Neutrophil (primary cell): ENCODE measurements at regions not wholly inside any gene's neighbourhood (a gene's known extent, or its start where the extent isn't known, plus 50 kb on each side); places are given as distances from the start of the nearest gene placed in this dataset.

Source experiments
- H3K27ac ChIP-seq: fragments of 200-600 bp; sonication (generic); 2 replicates; pipeline ENCODE4 v1.5.1; 2016; ENCODE audit warnings: mild to moderate bottlenecking, moderate library complexity
- H3K27me3 ChIP-seq: fragments of 200-600 bp; sonication (generic); 2 replicates; pipeline ENCODE4 v1.6.0; 2016; ENCODE audit warnings: mild to moderate bottlenecking
- H3K36me3 ChIP-seq: fragments of 200-600 bp; sonication (generic); 2 replicates; pipeline ENCODE4 v1.5.1; 2017
- H3K4me1 ChIP-seq, 2 experiments: fragments of 200-600 bp in 1 of 2; sonication (generic) in 1 of 2; 1 replicate in 1 of 2; 2 replicates in 1 of 2; pipeline versions ENCODE4 v1.5.1 to v1.6.1; 2013 to 2016; ENCODE audit warnings: low read depth in 1 of 2, low read length in 1 of 2, mild to moderate bottlenecking in 1 of 2, moderate library complexity in 1 of 2; ENCODE audit not compliant: control insufficient read depth in 1 of 2, insufficient read depth in 1 of 2
- H3K4me3 ChIP-seq, 2 experiments: fragments of 200-600 bp in 1 of 2; sonication (generic) in 1 of 2; 1 replicate in 1 of 2; 2 replicates in 1 of 2; pipeline ENCODE4 v1.5.1; 2013 to 2016; ENCODE audit warnings: low read depth in 1 of 2, low read length in 1 of 2, mild to moderate bottlenecking in 1 of 2, moderate library complexity in 1 of 2
- H3K9me3 ChIP-seq: fragments of 200-600 bp; sonication (generic); 2 replicates; pipeline ENCODE4 v1.5.1; 2016
- CTCF ChIP-seq: fragments of 200-600 bp; sonication (generic); IDR thresholded peaks from 2 replicates; pipeline ENCODE4 v1.5.1; 2016; ENCODE audit warnings: antibody characterized with exemption

DNA sequence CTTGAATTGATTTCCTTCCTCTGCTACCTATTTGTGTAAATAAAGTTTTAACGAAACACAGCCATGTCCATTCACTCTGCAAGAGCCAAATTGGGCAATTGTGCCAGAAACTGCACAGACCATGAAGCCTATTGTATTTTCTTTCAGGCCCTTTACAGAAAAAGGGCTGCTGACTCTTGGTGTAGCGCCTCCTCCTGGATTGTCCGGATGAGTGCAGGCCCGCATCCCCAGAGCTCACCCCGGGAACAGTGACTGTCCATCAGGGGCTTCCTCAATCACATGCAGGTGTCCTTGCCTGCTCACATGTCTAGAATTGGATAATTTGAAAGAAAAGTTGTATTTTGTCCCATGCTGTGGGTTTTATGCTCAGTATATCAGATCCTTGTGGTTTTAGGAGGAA lies 1282.2 kb downstream of the AACS start:
- no peak for TF ChIP-seq CTCF
- Histone ChIP-seq H3K27me3 (no peaks in the 10 kb centered on the region), H3K9me3 (no peaks in the 10 kb centered on the region), H3K4me3 (no peak overlapping the region), H3K27ac (no peak overlapping the region), H3K4me1 (no peaks in the 10 kb centered on the region), H3K36me3 (no peaks in the 10 kb centered on the region)

- TF ChIP-seq CTCF = no peak
- H3K27me3 ChIP-seq = no peaks in the 10 kb centered on the region
- H3K9me3 ChIP-seq = no peaks in the 10 kb centered on the region
- no peak overlapping the region for H3K4me3 ChIP-seq
- no peaks in the 10 kb centered on the region for H3K4me1 ChIP-seq
- no peaks in the 10 kb centered on the region for H3K36me3 ChIP-seq
- no peak overlapping the region for H3K27ac ChIP-seq
These were observed 1284.1 kb downstream of the AACS start for GRCh38 chr12:126349383-126349782.

- TF ChIP-seq CTCF = no peak
- Histone ChIP-seq H3K36me3 (no peaks in the 10 kb centered on the region), H3K9me3 (no peaks in the 10 kb centered on the region), H3K27ac (no peak overlapping the region), H3K4me1 (no peaks in the 10 kb centered on the region), H3K27me3 (no peaks in the 10 kb centered on the region), H3K4me3 (no peak overlapping the region)
These were observed 1288.4 kb downstream of the AACS start for GRCh38 chr12:126353604-126354003.

- TF ChIP-seq CTCF = no peak
- Histone ChIP-seq H3K27ac (no peak overlapping the region), H3K9me3 (no peaks in the 10 kb centered on the region), H3K27me3 (no peaks in the 10 kb centered on the region), H3K4me3 (no peak overlapping the region), H3K36me3 (no peaks in the 10 kb centered on the region), H3K4me1 (no peaks in the 10 kb centered on the region)
These were observed 1289.4 kb downstream of the AACS start for GRCh38 chr12:126354633-126355032.

DNA sequence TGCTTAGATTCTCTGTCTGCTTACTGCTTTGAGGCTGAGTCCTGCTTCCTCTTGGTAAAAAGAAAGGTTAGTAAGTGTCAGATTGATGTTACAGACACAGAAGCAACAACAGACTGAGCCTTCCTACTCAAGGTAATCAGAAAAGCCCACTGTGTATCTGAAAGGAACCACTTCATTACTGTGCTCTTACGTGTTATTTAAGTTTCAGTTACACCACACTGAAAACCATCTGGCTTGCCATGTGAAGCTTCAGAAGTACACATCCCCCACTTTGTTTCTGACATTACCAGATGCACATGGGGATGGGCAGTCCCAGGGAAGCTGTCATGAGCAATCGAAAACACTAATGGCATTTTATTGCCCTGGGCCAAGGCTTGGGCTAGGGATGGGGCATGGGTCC lies 1290.1 kb downstream of the AACS start:
- no peaks in the 10 kb centered on the region for H3K4me1 ChIP-seq
- H3K27ac ChIP-seq = no peak overlapping the region
- no peaks in the 10 kb centered on the region for H3K9me3 ChIP-seq
- no peaks in the 10 kb centered on the region for H3K36me3 ChIP-seq
- TF ChIP-seq CTCF = no peak
- no peaks in the 10 kb centered on the region for H3K27me3 ChIP-seq
- H3K4me3 ChIP-seq = no peak overlapping the region

GRCh38 chr12:126358806-126359205 lies 1293.6 kb downstream of the AACS start:
- H3K27ac ChIP-seq = no peak overlapping the region
- H3K9me3 ChIP-seq = no peaks in the 10 kb centered on the region

More at GRCh38 chr12:126358806-126359205, 1293.6 kb downstream of the AACS start:
- no peaks in the 10 kb centered on the region for H3K36me3 ChIP-seq
- TF ChIP-seq CTCF = no peak
- no peaks in the 10 kb centered on the region for H3K4me1 ChIP-seq
- H3K27me3 ChIP-seq = no peaks in the 10 kb centered on the region
- H3K4me3 ChIP-seq = no peak overlapping the region
